ENCODE measurements at regions not wholly inside any gene's neighbourhood (a gene's known extent, or its start where the extent isn't known, plus 50 kb on each side); places are given as distances from the start of the nearest gene placed in this dataset.

DNA sequence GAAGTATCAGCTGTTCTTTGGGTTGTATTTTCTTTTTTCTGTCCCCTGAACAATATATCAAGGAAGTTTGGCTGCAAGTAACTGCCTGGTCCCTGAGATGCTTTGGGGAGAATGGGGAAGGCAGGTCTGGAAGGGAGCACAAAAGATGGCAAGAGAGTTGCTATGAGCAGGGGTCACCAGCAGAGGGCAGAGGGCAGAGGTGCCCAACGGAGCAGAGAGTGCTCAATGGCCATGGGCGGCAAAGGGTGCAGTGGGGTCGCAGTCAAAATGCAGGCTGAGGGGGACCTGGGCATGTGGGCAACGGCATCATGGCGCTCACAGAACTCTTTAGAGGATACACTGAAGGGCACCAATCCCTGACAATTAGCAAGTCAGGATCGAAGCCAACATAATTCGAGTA, 107.7 kb upstream of the ATP8B1 start:
- TF ChIP-seq CTCF (IDR thresholded peaks at IDR 0.05), result 0 out of 2 replicates have a peak, but pooled peaks have one; percentile 29
- TF ChIP-seq TCF7L2 (IDR thresholded peaks at IDR 0.05; ENCODE audit: low read depth, low read length), result no peak

Data from Panc1 (cell line).